GM21786 (cell line): ENCODE measurements at regions not wholly inside any gene's neighbourhood (a gene's known extent, or its start where the extent isn't known, plus 50 kb on each side); places are given as distances from the start of the nearest gene placed in this dataset.
A peak's percentile ranks its signal among the peaks of the same experiment; 100 is the strongest.

Source experiments
- ATAC-seq: cut with Tn5 transposase; IDR thresholded peaks from one replicate; pipeline ENCODE4 v1.9.1; 2021; ENCODE audit not compliant: unreplicated experiment

DNA sequence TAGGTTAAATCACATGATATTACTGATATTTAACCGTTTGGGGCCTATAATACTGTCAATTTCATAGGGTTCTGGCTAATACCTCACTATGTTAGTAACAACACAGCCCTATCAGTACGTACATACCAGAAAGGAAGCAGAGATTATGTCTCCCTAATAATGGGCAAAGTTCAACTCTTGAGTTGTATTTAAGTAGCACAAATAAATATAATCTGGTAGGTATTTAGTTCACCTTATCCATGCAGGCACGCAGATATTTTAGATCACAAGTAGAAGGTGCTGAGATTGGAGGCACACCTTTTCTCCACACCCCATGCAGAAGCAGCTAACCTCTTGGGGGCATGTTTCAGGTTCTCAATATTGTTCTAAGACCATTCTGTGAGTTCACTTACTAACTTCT lies 118.9 kb downstream of the IRS1 start:
- ATAC-seq: no peak

DNA sequence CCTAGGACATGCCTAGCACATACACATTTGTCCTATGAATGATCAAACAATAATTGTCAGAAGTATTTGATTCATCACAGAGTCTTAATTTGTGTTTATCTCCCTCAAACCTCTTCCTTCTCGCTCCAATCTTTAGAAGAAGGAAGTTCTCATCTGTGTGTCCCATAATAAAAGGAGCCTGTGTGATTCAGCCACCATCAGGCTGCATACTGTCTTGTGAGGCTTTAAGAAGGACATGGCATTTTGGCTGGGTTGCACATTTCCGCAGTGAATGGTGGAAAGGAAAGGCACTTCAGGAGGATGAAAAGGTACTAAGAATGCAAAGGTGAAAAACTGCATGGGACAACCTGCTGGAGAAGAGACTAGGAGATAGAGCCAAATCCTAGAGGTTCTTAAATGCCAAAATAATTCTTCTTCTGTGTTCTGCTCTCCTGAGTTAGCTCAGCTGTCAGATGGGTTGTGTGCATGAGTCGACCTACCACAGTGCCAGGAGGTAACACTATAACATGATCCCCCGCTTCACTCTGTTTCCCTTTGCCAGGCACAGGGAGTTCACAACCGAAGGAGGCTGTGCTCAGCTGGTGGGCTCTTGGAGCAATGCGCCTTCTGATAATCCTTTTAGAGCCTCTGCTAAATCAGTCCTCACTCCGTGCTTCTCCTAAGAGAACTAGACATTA lies 120.1 kb downstream of the IRS1 start:
- ATAC-seq: no peak

DNA sequence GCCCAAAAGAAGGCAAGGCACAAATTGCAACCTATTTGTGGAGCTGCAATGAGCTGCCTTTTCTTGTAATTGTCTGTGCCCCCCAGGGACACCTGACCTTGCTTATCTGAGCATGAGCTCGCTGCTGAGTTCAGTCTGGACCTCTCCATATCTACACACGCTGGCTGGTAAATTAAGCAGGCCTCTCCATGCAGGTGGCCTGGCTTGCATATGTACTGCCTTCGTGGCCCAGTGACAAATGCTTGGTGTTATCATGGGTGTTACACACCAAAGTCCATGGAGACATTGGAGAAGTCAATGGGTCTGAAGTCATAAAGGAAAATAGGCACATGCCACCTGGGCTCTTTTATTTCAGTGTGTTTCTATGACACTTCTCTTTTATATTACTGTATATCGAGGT lies 121.2 kb downstream of the IRS1 start:
- ATAC-seq: no peak

DNA sequence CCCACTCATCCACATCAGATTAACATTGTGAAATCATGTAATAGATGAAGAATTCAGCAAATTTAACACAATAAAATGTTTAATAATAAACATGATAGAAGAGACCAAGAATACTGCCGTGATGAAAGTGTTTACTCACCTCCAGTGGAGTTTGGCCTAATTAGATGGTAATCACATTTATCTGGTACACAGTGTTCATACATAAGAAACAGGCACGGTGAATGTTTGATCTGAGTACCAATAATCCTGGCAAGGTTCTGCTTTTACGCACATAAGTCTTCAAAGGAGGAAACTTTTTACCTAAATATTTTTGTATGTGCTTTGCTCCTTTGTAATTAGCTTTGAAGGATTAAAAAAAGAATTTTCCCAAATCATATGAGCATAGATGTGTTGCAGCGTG lies 122.5 kb downstream of the IRS1 start:
- ATAC-seq: no peak

DNA sequence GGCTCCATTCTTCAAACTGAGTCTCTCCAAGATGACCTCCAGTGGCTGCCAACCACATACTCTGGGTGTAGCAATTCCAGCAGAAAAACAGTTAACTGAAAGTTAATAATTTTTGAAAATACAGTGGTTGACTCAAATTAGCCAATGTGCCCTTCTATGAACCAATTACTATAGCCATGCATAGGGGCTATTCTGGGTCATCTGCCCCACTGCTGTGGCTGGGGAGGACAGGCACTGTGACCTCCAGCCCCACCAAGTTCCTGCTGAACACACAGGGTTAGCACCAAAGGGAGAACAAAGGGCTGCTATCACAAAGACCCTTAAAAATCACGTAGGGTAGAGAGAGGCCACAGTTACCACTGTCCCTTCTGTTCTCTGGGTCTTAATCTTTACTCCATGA lies 123.0 kb downstream of the IRS1 start:
- no peak for ATAC-seq

DNA sequence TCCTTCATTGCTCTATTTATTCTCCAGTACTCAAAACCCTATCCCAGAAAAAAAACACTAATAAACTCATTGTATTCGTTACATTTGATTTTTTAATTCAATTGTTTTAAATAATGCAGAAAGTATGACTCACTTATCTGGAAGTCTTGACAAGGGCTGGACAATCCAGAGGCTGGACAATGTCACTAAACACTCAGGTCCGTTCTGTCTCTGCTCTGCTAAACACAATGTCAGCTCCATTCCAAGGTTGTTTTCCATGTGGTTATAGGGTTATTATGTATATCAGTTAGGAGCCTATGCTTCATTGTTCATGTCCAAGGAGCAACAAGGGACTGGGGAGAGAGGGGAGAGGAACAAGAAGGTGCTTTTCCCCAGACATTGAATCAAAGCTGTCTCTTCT lies 125.5 kb downstream of the IRS1 start:
- no peak for ATAC-seq

DNA sequence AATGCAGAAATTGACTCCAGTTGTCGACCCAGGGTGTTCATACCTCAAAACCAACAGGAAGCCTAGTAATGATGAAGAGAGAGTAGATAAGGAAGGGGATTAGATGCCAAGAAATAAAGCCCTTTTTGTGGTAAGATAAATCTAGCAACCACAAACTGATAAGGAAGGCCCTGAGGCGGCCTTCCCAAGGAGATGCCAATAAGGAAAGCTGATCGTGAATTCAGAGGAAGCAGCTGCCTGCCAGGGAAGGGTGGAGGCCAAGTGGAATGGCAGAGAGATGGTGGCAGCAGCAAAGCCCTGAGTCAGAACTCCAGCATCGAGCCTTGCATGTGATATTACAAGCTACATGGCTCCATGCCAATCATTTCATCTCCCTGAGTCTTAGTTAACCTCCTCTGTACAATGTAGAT lies 126.3 kb downstream of the IRS1 start:
- no peak for ATAC-seq

DNA sequence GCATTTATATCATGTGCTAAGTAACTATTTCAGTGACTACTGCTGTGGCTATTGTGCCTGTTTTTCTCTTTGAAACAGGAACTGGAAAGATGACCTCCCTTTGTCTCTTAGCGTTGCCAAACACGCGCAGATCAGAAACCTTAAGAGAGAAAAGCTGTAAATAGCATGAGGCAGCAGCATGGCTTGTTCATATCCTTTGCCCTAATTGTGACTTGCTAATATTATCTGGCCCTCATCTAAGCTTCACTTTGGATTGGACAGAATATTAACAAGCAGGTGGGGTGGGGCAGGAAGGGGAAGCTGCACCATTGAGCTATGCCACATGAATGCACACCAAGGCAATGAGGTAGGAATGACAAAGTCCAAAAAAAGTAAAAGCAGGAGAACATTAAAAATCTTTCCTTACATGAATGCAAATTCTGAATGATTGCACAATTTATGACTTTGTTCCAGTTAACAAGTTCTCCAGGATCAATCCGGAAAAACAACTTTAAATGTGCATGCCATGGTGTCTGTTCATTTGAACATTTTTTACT lies 128.4 kb downstream of the IRS1 start:
- ATAC-seq: no peak

DNA sequence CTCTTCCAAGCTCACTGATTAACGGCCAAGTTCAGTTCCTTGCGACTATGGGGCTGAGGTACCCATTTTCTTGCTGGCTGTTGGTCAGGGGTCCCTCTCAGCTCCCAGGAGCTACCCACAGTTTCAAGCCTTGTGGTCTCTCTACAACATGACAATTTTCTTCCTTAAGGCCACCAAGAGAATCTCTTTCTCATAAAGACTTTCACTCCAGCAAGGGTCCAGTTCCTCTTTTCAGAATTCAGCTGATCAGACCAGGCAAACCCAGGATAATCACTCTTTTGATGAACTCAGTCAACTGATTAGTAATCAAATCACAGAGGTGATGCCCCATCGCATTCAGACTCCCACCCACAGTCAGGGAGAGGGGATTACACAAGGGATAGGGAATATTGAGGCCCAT lies 129.7 kb downstream of the IRS1 start:
- ATAC-seq: peak; percentile 66

DNA sequence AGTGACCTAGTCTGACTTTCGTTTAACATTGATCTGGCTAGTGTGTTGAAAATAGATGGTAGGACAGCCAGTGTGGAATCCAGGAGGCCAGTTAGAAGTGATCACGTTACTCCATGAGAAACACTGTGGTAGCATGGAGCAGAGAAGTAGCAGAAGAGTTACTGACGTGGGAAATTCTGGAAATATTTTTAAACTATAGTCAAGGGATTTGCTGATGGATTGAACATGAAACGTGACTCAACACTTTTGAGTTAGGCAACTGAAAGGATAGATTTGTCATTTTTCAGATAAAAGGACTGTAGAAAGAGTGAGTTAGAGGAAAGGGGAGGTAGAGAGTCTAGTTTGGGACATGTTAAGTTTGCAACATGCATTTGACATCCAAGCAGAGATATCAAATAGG lies 130.4 kb downstream of the IRS1 start:
- ATAC-seq: no peak

DNA sequence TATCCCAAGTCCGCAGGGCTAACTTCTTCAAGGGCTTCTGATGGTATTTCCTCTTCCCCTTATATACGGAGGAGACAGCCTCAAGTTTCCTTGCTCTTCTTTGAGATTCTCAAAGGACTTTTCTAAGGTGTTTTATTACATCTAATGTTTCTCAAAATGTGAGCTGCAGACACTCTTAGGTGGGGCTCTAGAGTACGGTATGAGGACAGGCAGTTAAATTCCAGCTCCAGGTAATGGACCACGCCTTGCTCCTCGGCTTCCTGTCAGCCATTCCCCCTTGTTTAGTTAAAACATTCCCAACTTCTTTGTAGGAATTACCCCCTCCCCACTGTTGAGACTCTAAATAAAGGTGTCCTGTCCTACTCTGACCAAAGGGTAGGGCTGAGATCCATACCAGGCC lies 131.9 kb downstream of the IRS1 start:
- ATAC-seq: no peak

DNA sequence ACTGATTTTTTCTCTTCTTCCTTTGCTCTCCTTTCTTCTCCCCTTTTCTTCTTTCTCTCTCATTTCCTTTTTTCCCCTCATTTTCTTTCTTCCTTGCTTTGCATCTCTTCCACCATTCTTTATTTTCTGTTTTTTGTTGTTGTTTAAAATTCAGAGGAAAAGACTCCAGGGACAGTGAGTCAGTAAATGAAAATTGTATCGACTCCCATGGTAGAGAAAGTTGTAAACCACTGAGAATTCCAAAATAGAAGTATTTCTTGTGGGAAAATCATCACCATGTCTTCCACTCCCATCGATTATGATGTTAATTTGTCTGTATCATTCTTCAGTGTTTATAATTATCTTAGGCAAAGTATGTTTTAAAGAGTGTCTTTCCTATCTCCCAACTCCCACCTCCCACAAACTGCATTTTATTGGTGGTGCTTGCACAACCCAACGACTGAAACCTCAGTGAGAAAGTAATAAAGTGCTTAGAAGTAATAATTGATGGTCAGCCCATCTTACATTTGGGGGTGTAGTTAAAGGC lies 134.3 kb downstream of the IRS1 start:
- no peak for ATAC-seq

DNA sequence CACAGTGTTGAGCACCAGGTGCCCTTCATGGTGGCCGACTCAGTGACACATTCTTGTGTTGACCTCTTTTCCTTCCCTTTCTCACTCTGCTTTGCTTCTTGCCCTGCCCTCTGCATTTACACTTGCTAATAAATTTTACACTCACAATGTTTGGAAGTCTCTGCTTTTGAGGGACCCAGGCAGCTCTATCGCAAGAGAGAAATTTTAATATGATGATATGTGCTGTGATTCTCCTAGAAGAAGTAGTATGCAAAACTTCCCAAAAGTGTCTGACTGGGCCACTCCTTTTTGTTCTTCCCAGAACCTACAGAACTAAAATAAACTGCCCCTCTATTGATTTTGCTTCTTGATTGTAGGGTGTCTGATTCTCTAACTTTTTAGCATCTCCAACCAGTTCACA lies 135.0 kb downstream of the IRS1 start:
- no peak for ATAC-seq

DNA sequence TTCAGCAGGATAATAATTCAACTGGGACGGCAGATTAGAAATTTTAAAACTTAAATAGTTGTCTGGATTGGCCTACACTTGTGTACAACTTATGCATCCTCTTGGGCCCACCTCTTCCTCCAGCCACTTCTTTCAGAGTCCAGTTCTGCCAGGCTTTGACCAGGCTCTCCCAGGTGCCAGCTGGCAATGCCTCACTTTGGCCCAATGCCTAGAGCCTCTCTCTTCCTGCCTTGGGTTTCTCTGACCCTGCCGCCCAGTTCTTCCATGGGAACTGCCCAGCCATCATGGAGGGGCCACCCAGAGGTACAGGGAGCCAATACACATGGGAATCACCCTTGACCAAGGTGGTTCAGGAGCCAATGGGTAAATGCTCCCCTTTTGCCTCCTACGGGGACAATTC lies 135.5 kb downstream of the IRS1 start:
- no peak for ATAC-seq

DNA sequence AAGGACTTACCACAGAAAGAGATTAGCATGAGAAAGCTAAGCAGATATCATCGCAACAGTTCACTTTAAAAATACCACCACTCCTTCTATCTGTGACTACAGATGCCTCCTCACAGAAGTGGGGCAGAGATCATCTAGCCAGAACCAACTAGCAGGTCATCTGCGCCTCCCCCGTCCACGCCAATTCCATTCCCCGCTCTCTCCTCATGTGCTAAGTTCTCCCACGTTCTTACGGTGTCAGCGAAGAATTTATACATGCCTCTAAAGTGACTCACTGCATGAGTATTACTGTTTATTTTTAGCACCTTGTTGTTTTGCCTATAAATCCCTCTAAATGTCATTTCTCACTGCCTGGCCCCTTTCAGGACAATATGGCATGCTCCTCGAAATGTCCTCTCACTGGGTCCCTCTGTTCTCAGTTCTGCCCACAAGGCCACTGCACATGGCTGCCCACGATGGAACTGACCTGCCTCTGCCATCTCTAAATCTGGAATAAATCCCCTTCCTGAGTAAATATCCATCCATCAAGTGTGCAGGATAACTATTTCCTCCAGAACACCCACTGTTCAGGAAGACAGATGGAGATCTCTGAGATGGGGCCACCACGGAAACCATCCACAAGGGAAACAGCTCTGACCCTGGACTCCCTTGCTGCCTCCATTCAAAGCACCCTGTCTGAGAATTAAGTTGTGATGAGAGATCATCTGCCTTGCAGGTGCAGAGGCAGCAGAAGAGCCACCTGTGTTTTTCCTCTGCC lies 137.7 kb downstream of the IRS1 start:
- no peak for ATAC-seq

DNA sequence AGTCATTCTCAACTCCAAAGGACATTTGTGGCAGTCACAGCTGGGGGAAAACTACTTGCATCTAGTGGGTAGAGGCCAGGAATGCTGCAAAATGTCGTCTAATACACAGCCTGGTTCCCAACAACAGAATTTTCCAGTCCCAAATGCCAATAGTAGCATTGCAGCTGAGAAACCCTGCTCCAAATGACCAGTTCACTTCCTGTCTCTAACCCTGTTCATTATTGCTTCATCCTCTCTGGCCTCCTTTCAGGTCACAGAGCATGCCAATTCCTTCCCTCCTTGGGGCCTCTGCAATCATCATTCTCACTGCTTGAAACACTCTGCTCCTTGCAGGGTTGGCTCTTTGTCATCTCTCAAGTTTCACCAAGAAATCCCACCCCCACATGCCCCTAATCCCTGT lies 139.1 kb downstream of the IRS1 start:
- no peak for ATAC-seq

DNA sequence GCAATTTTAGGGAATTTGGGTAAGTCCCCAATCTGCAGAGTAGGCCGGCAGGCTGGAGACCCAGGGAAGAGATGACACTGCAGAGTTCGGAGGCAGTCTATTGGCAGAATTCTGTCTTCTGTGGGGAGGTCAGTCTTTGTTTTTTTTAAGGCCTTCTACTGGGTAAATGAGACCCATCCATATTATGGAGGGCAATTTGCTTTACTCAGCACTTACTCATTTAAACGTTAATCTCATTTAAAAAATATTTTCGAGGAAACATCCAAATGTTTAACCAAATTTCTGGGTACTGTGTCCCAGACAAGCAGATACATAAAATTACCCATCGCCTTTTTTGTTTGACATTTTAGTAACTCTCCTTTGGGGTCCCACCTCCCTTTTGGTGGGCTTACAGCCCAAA lies 139.5 kb downstream of the IRS1 start:
- ATAC-seq: no peak

DNA sequence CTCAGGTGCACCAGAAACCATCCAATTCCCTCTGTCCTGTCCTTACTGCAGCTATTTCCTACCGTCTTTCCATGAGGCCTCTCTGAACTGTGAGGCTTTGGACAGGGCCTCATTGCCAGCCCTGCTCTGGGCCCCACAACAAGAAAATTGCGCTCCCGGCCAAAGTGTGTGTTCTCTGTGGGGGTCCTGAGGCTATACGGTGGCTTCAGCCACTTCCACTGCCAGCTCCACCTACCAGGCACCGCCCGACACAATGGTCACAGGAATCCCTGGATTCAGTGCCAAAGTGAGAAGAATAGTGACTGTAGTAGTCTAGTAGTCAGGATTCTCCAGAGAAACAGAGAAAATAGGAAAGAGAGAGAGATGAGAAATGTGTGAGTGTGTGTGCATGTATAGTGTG lies 140.2 kb downstream of the IRS1 start:
- ATAC-seq: no peak

DNA sequence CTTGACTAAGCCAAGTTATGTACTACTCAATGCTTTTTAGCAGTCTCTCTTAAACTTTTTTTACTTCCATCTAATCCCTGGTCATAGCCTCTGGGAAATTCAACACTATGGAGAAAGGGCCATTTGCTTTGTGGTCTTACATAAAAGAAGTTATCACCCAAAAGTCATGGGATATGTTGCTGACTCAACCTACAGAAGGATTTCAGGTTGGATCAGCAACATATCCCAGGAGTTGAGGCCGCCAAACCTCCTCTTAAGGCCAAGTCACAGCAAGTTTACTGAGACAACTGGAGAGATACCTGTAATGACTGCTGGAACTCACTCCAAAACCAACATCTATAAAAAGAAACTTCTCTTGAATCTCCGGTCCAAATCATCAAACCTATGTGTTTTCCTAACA lies 141.1 kb downstream of the IRS1 start:
- ATAC-seq: no peak

DNA sequence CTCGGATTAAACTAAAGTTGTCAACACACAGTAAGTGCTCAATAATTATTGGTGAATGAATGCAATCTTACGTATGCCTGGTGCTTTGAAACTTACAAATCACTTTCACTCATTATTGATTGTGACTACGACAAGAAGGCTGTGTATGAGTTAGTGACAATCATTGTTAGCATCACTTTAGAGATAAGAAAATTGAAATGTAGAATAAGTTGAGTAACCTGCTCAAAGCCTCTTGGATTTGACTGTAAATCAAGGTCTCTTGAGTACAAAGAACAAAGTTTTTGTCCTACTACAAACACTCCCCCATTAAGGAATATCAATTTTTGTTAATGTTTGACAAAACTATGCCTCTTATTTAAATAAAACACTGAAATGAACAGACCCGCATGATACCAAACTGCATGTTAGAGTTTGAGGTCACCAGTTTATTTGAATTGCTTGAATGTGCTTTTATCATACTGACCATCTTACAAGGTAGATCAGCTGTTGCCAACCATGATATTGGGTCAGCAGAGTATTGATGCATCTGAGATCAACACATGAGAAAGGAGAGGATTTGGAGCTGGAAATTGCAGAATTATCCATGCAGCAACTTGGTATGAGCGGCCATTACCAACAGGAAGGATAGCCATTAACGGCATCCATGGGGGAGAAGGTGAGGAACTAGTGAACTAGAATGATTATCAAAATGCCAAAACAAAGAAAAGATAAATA lies 142.1 kb downstream of the IRS1 start:
- no peak for ATAC-seq

DNA sequence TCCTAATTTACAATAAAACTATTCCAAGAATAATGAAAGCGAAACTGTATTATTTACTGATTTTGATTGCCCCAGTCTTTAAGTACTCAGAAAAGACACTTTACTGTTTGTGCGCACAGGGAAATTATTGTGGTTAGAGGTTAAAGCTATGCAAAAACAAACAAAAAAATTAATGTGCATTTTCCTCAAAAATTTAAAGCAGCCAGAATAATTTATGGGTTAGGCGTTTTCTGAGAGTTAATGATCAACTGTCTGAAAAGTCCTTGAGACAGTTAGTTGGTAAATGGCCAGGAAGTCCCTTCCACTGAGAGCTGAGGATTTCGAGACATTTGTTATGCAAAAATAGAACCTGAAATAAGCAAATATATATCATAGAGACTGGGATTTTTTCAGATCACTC lies 143.3 kb downstream of the IRS1 start:
- no peak for ATAC-seq

DNA sequence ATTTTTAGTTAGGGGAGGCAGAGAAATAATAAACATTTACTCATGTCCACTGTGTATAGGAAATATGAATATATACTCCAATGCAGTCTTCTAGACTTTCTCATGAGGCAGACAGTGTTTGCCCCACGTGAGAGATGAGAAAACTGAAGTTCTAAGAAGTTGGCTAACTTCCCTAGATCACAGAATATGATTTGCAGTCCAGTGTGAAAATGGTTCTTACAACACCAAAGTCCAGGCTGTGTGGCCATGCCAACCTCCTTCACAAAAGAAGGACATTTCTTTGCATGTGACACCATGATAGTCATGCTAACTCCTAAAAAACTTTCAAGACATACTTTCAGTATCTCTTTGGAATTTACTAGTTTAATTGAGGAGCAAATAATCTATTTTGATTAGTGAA lies 143.7 kb downstream of the IRS1 start:
- ATAC-seq: no peak
